Stimulated activated CD4-positive, alpha-beta T cell treated with anti-CD3 and anti-CD28 coated beads, Interleukin-4, amount 100 ng/mL, for 4 hours (primary cell): ENCODE measurements at regions not wholly inside any gene's neighbourhood (a gene's known extent, or its start where the extent isn't known, plus 50 kb on each side); places are given as distances from the start of the nearest gene placed in this dataset.

Source experiments
- DNase-seq, 2 experiments: peaks; one replicate each; pipeline ENCODE4 v3.0.0-alpha.2; 2020

DNA sequence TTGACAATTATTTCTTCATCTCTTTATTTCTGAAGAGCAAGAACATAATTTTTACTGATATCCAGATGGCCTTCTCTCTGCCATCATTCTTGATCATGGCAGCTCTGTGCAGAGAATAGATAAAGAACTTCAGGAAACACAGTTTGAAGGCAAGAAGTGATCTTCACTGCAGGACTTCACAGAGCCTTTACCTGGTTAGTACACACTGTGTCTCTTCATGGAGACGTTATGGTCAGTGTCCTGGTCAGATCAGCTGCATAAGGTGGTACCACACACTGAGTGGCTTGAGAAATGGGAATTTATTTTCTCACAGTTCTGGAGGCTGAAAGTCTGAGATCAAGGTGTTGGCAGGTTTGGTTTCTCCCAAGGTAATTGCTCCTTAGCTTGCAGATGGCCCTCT lies 129.5 kb downstream of the UTP18 start:
- DNase-seq = no peak

DNA sequence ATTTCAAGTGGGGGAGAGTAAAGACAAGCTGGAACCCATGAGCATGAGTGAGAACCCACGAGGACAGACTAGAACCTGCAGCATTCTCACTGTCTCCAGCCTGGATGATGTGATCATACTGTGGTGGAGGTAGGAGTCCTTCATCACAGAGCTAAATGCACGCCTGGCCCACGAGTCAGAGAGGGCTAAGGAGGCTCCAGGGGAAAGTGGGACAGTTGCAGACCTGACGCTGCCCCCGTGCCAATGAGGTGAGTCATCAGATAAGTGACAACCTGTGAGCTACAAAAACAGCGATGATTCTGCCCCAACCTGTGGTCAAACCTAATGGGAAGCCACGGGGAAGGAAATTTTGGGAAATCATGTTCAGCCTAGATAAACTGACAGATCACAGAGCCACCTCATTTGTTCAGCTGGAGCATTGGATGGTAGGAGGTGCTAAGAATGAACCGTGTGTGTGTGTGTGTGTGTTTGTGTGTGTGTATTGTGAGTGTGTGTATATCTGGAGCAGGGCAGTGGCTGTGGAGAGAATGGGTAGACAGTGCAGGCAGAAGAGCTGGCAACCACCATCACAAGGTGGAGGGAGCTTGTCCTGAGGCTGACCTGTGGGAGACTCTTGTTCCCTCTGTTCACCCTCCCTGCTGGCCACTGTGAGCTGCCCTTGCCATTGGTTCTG lies 131.8 kb downstream of the UTP18 start:
- no peak for DNase-seq

DNA sequence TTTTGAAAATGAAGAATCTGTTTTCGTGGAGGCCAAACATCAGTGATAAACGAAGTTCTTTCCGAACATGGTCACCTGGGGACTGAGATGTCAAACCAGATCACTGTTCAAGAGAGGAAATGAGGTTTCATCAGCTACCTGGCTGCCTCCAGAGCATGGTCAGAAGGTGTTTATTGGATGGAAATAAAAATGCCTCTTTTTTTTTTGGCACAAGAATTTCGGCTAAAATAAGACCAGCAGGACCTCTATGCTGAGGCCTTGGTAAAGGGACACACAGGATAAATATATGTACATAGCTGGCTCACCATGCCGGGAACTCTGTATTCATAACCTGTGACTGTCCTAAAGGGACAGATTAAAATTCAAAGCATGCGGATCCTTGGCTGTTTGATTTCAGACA lies 135.3 kb downstream of the UTP18 start:
- no peak for DNase-seq

DNA sequence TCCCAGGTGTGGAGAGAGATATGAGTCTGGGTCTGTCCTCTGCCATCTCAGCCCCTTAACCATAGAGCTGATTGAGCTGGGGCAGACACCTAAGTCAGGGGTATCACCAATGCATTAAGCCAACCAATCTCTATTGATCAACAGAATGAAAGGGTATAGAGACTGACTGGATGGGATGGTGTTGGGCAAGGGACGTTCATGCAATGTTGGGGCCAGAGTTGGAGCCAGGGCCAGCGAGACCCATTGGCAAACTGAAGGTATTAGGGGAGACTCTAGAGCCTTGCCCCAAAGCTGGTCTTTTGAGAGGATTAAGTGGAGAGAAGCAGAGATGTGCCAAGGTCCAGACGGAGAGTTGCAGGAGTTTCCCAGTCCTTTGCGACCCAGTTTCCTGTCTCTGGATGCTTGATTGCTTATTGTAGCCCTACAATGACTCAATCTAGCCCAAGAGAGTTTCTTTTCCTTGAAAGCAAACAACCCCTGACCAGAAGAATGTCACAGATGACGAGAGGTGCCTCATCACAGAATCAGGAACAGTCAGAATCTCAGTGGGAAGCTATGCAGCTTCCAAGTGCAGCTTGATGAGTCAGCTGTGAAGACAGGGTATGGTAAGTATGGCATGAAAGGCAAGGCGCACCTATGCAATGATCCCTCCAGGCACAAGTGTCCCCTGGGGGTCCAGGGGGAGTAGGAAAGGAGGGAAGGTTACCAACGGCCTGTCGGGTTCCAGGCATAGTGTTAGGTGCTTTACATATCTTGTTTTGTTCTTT lies 137.2 kb downstream of the UTP18 start:
- DNase-seq = no peak

DNA sequence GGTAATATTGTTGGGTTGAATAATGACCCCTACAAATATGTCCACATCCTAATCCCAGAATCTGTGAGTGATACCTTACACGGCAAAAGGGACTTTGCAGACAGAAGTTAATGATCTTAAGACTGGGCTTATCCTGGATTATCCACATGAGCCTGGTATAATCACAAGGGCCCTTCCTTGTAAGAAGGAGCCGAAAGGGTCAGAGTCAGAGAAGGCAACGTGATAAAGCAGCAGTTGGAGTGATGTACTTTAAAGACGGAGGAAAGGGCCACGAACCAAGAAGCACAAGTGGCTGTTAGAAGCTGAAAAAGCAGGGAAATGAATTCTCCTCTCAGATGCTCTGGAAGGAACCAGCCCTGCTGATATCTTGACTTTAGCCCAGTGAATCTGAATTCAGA lies 137.8 kb downstream of the UTP18 start:
- no peak for DNase-seq

DNA sequence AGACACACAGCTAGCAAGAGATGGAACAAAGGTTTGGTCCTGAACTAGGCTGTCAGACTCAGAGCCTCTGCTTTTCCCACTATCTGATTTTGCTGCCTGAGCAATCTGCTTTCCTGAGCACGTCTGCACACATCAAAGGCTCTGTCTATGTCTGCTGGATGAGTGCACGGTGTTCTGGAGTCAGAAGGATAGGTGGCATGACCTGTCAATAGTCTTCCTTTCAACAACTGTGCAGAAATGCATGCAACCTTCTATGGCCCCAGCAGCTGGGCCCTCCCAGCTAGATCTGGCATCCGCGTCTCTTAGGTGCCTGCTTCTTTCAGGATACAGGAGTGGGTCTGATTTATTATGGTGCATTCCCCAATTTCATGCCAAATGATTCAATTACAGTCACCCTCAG lies 138.3 kb downstream of the UTP18 start:
- DNase-seq = no peak

DNA sequence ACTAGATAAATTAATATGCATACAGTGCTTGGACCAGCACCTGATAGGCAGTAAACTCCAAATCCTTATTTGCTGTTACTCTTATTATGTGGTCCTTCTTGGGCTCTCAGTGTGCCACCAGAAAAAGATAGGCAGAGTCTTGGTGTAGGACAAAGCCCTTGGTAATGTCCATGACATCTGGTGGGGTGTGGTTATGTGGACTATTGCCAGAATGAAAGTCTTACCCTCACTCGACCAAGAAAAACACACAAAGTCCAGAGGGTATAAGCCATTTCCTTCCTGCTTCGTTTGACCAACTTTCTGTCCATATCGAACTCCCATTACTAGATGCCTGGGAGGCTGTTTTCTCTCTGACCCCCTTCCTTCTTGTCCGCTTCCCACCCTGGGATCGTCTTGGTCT lies 140.9 kb downstream of the UTP18 start:
- DNase-seq = no peak

DNA sequence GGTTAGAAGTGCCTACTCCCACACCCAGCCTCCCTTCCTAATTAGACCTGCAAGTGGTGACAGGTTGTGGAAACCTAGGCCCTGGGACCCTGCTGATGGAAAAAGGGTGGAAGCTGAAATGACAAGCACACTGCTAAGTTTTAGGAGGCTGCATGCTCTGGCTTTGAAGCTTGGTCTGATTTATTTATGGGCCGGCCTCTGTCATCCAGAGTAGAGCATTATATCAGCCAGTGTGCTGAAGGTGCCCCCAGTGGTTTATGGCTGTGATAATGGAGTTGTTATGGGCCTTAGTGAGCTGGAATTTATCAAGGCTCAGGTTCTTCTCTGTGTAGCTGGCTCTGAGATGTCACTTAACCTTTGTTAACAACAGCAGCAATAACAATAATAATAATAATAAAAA lies 142.6 kb downstream of the UTP18 start:
- no peak for DNase-seq

DNA sequence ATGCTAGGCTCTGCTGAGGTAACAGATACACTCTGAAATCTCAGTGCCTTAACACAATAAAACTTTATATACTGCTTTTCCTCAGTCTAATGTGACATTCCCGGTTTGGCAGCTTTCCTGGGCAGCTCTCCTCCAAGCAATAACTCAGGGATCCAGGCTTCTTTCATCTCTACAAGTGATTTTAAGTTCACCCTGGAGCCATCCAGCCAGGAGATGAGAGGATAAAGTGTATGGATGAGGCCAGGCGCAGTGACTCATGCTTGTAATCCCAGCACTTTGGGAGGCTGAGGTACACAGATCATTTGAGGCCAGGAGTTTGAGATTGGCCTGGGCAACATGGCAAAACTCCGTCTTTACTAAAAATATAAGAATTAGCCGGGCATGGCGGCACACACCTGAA lies 147.2 kb downstream of the UTP18 start:
- no peak for DNase-seq

DNA sequence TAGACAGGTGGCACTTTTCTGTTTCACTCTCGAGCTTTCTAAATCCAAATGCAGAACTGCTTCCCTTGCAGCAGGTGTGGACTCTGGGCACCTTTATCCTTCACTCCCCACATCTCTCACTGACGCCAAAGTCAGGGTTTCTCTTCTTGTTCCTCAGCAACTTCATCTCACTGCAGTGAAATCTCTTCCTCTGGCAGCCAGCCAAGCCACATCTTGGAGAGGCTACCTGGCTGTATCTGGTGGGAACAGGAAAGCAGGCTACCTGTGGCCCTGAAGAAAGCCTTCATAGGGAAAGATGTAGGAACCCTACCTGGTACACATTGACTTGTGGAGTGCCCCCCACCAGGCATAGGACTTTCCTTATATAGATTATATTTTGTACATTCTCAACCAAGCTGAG lies 159.1 kb downstream of the UTP18 start:
- no peak for DNase-seq

DNA sequence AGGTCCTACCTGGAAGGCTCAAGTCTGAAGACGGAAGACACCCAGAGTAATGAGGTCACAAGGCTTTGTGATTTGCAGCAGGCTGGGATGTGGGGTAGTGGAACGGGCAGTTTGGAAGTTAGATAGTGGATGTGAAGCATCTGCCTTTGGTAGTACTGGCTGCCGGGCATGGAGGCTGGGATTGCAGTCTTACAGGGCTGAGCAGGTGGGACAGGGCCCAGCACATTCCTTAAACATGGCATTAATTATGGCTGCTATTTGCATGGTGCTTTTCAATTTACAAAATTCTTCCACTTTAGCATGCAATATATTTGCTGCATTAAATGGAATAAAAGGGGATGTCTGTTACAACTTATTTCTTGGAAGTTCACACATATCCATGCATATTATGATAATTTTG lies 161.2 kb downstream of the UTP18 start:
- no peak for DNase-seq

DNA sequence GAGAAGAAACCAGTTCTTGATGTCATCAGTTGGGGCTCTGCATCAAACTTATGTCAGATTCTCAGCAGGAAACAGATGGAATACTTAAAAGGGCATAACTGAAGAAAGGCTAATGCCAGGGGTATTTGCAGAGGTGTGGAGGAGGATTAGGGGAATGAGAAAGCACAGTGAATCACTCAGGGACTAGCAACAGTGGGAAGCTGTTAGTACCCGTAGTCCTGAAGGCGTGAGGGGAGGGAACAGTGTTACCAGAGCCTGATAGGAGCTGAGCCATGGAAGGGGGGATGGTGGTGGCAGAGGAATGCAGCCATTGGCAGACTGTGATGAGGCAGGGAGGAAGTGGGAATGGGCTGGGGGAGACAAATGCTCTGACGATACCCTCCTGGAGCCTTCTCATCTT lies 162.3 kb downstream of the UTP18 start:
- no peak for DNase-seq

DNA sequence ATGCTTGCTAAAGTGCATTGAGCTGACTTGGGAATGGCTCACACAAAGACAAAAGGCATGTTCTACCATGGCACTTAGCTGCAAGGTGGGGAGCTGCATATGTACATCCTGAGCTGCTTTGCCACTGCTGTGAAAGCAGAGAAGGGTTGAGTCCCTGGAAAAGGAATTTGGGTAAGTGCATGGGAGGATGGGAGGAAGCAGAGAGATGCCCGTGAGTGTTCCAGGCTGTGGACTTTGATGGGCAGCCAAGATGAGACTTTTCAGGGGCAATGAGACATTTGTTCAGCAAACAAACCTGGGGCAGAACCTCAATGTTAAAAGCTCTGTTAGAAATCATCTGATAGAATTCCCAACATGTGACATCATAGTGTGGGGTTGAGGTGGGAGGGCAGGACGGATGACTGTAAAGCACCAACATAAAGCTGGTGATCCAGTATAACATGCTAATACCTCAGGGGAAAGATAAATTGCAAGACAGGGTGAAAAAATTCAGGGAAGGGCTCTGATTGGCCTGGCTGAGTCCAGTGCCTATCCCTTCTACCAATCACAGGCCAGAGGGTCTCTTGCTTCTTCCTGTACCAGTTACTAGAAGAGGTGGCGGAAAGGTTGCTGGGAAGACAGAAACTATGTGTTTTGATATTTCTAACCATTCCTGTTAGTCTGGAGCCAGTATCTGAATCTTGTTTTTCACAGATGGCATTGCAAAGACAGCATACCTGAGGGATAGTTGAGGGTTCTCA lies 163.2 kb downstream of the UTP18 start:
- no peak for DNase-seq

DNA sequence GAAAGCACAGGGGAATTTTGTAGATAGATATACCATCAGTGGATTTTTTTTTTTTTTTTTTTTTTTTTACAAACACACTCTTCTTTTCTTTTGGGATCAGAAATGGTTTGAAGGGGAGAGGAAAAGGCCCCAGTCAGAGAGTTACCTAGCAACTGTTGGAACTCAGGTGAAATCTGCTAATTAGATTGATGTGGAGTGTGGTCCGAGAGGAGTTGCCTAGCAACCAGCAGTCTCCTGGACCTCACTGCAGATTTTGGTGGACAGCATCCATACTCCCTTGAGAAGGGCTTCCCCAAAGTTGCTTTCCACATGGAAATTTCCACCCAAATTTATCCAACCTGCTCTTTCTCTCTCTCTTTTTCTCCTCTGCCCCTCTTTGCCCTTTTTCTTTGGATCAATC lies 165.4 kb downstream of the UTP18 start:
- DNase-seq = no peak

DNA sequence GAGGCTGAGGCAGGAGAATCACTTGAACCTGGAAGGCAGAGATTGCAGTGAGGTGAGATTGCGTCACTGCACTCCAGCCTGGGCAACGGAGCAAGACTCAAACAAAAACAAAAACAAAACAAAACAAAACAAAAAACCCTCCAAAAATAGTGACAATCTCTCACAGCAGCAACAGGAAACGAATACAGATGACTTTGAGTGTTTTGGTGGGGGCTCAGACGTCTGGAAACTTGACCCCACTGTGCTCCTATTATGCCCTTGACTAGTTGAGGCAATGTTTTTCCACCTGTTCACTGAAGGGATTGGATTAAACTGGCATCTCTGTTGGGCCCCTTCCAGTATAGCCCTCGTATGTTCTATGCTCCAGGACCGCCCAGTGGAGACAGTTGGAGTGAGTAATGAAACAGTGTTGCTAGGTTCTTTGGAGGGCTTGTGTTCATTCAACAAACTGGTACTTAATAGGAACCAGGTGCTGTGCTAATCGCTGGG lies 167.0 kb downstream of the UTP18 start:
- DNase-seq = no peak

DNA sequence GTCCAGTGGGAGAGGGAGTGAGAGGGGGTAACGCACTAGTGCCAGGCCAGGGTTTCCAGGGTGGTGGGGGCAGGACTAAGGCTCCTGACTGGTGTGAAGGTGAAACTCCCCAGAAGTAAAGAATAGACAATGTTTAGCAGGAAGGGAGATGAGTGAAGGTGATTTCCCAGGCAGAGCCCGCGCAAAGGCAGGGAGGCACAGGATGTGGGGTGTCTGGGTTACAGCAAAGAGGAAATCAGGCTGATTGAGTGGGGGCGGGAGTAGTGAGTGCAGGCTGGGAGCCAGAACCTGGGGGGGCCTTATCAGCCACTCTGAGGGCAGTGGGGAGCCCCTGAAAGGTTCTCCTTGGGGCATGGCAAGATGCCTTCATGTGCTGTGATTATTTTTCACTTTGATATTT lies 167.5 kb downstream of the UTP18 start:
- peak; percentile 47 to 76 for DNase-seq

DNA sequence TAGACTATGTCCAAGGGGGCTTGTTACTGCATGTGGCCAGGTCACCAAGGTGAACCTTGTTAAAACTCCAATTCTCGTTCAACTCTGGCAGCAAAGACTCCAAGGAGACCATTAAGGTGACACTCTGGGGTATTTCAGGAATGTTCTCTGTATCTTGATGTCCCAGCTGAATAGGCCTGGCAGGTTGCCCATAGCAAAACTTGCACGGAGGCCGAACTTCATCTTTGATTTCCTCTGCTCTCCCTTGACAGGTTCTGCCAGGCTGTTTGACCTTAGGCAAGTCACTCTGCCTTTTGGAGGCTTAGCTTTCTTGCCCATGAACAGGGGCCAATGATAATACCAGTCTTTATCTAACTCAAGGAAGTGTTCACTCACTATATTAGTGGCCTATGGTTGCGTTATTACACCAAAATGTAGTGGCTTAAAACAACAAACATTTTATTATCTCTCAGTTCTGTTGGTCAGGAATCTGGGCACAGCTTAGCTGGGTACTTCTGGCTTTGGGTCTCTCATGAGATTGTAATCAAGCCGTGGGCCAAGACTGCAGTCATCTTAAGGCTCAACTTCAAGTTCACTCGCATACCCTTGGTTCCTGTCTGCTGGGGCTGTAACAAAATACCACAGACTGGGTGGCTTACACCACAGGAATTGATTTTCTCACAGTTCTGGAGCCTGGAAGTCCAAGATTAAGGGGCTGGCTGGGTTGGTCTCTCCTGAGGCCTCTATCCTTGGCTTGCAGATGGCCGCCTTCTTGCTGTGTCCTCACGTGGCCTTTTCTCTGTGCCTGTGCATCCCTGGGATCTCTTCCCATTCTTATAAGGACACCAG lies 168.5 kb downstream of the UTP18 start:
- no peak for DNase-seq

DNA sequence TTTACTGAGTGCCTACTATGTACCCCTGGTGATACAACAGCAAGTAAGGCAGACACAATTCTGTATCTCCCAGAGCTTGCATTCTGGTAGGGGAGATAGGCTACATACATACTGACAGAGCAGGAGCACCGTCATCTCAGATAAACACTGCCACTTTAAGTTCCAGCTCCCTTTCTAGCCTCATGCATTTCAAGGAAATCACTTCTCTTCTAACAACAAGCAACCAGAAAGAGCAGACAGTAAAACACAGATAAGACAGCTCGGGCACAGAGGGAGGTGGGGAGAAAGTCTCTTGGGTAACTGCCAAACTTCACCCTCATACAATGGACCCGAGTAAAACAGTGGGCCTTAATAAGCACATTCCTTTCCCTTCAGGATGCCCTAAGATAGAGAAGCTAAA lies 169.6 kb downstream of the UTP18 start:
- DNase-seq = peak in 1 of 2 experiments; percentile 23

DNA sequence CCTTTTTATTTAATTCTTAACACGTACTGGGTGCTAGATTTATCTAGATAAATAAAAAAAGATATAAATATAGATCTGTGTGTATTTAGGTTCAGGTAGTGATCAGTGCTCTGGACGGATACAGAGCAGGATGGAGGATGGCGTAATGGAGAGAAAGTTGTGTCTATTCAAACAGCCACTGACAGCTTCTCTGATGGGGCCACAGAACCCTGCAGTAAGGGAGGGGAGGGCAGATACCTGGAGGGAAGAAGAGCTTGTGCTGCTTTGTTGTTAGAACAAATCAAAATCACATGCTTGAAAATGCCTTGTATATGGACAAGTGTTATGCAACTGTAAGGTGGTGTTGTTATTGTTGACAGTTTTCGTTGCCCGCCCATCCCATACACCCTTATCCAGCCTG lies 170.2 kb downstream of the UTP18 start:
- no peak for DNase-seq

DNA sequence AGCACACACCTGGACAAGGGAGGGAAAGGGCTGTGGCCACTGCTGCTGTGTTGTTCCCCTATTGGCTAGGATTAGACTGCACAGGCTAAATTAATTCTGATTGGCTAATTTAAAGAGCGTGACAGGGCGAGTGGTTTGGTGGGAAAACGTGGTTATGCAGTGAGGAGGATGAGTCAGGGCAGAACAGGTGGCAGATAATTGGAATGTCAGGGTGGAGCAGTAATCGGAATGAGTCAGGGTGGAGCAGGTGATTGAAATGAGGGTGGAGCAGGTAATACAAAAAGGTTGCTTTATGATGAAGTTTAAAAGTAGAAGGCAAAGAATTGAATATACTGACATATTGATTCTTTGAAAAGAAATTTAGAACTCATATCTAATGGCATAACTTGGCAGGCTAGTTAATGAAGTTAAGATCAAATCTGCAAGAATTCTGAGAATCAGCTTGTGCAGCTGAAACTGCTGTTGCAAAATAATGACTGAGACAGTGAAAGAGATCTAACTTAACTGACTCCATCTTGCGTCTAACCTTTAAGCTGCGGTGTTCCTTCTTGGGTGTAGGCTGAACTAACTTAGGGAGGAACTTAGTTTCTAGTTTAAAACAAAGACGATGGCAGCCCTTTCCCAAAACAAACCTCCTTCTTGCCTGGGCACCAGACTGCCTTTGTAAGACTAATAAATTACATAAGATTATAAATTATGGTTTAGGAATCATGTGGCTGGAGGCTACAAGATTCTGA lies 174.3 kb downstream of the UTP18 start:
- no peak for DNase-seq

DNA sequence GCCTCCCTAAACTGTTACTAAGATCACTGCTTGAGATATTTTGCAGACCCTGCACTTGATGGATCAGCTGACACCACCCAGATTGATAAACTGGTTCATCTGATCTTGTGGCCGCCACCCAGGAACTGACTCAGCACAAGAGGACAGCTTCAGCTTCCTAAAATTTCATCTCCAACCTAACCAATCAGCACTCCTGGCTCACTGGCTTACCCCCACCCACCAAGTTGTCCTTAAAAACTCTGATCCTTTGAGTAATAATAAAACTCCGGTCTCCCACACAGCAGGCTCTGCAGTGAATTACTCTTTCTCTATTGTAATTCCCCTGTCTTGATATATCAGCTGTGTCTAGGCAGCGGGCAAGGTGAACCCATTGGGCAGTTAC lies 174.8 kb downstream of the UTP18 start:
- DNase-seq = no peak

DNA sequence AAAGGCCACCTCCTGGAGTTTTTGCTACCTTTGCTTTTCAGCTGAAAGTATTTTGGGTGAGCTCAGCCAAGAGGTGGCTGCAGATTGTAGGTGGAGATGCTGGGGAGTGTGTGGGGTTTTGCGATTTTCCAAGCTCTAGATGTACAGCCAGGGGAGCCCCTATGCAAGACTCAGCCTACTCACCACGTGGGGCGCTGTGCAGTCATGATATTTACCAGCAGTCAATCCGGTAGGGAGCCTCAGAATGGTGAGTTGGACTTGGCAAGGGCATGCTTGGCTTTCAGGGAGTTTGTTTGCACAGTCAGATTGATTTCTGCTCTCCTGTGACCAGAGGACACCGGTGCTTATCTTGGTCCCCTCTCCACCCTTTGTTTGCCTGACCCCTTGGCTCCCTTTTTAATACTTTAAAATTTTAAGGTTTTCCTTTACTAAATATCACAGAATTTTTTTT lies 175.3 kb downstream of the UTP18 start:
- DNase-seq = peak; percentile 26 to 29
